T-cell (primary cell): ENCODE measurements at regions not wholly inside any gene's neighbourhood (a gene's known extent, or its start where the extent isn't known, plus 50 kb on each side); places are given as distances from the start of the nearest gene placed in this dataset.

Experiments used
- ATAC-seq, 4 experiments: fragments of 200-7000 bp in 3 of 4; fragments of 150-1000 bp in 1 of 4; cut with Tn5 transposase; replicated peaks in 1 of 4; 1 replicate in 3 of 4; 2 replicates in 1 of 4; pipeline ENCODE4 v1.10.0; 2021; ENCODE audit warnings: moderate library complexity in 3 of 4, mild to moderate bottlenecking in 2 of 4, moderate number of reproducible peaks in 1 of 4
- CTCF ChIA-PET, 2 donors: fragments of 300-600 bp; sonication (Branson Sonifier 250); formaldehyde crosslinking; loops; one replicate each; lab custom pipeline; 2022; ENCODE audit warnings: antibody characterized with exemption in 2 of 2; lab: Charles Lee
- POLR2A ChIA-PET, 2 donors: fragments of 300-600 bp; sonication (Branson Sonifier 250); formaldehyde crosslinking; loops; one replicate each; lab custom pipeline; 2022; ENCODE audit warnings: antibody characterized with exemption in 2 of 2; lab: Charles Lee
- DNase-seq, 35 experiments: peaks; one replicate each; pipeline versions ENCODE4 v3.0.0 to v3.0.0-alpha.2; 2013 to 2023
- H3K27ac ChIP-seq: one replicate; pipeline ENCODE4 v1.5.1; 2013; ENCODE audit warnings: low read length
- H3K27me3 ChIP-seq, 2 experiments: replicated peaks in 1 of 2; 1 replicate in 1 of 2; 2 replicates in 1 of 2; pipeline versions ENCODE4 v1.6.1 to v1.7.0; 2013; ENCODE audit warnings: low read length in 1 of 2, mixed read lengths in 1 of 2; ENCODE audit not compliant: control insufficient read depth in 2 of 2, insufficient read depth in 2 of 2; ENCODE audit errors: extremely low read depth in 1 of 2
- H3K36me3 ChIP-seq, 2 donors: 1 replicate in 1 of 2; 2 replicates in 1 of 2; pipeline versions ENCODE4 v1.6.1 to v1.7.0; 2013; ENCODE audit warnings: low read length in 1 of 2; ENCODE audit not compliant: control insufficient read depth in 2 of 2, insufficient read depth in 1 of 2; ENCODE audit errors: extremely low read depth in 1 of 2
- H3K4me1 ChIP-seq, 2 experiments: 1 replicate in 1 of 2; 2 replicates in 1 of 2; pipeline versions ENCODE4 v1.6.1 to v1.7.0; 2013; ENCODE audit warnings: low read length in 2 of 2, mixed read lengths in 1 of 2; ENCODE audit not compliant: insufficient read depth in 2 of 2, control insufficient read depth in 1 of 2; ENCODE audit errors: extremely low read depth in 1 of 2
- H3K4me3 ChIP-seq, 2 donors: 1 replicate in 1 of 2; 2 replicates in 1 of 2; pipeline versions ENCODE4 v1.5.1 to v1.7.0; 2013; ENCODE audit warnings: mild to moderate bottlenecking in 2 of 2, low read length in 1 of 2, moderate library complexity in 1 of 2; ENCODE audit not compliant: control insufficient read depth in 1 of 2; ENCODE audit errors: extremely low read depth in 1 of 2
- H3K9me3 ChIP-seq: 2 replicates; pipeline ENCODE4 v1.7.0; 2013
- H3K27ac Mint-ChIP-seq, 2 donors: one replicate each; pipeline ENCODE4 v1.8.0; 2020 to 2021; ENCODE audit warnings: mild to moderate bottlenecking in 2 of 2, mixed read lengths in 2 of 2
- H3K27me3 Mint-ChIP-seq, 2 donors: one replicate each; pipeline ENCODE4 v1.8.0; 2021 to 2022; ENCODE audit warnings: mixed read lengths in 2 of 2
- H3K36me3 Mint-ChIP-seq: one replicate; pipeline ENCODE4 v1.8.0; 2021; ENCODE audit warnings: mixed read lengths
- H3K4me1 Mint-ChIP-seq, 3 donors: one replicate each; pipeline ENCODE4 v1.8.0; 2020 to 2022; ENCODE audit warnings: mixed read lengths in 3 of 3, mild to moderate bottlenecking in 1 of 3
- H3K4me3 Mint-ChIP-seq, 3 donors: one replicate each; pipeline ENCODE4 v1.8.0; 2020 to 2022; ENCODE audit warnings: mild to moderate bottlenecking in 3 of 3, mixed read lengths in 3 of 3, moderate library complexity in 3 of 3
- H3K9me3 Mint-ChIP-seq, 3 donors: one replicate each; pipeline ENCODE4 v1.8.0; 2020 to 2022; ENCODE audit warnings: mixed read lengths in 3 of 3
- WGBS: methylation state at CpG from one replicate; pipeline ENCODE4 v1.1.5; 2013; ENCODE audit warnings: missing lambda C conversion rate; ENCODE audit not compliant: insufficient coverage; 5-methylcytosine and 5-hydroxymethylcytosine counted together

GRCh38 chr5:85010014-85010562 is 625.4 kb upstream of the EDIL3 start:
- ChIA-PET CTCF (no interaction called here), POLR2A (no interaction called here)

GRCh38 chr5:85017261-85017660 is 632.6 kb upstream of the EDIL3 start:
- no peaks in the 10 kb centered on the region for H3K36me3 Mint-ChIP-seq
- no peaks in the 10 kb centered on the region for H3K27me3 Mint-ChIP-seq
- H3K27ac Mint-ChIP-seq: no peak overlapping the region
- Histone ChIP-seq H3K4me3 (no peak overlapping the region), H3K36me3 (no peaks in the 10 kb centered on the region), H3K27me3 (no peaks in the 10 kb centered on the region), H3K27ac (no peak overlapping the region), H3K9me3 (no peaks in the 10 kb centered on the region), H3K4me1 (no peaks in the 10 kb centered on the region)
- ChIA-PET POLR2A (no interaction called here), CTCF (no interaction called here)
- H3K4me1 Mint-ChIP-seq: no peaks in the 10 kb centered on the region
- H3K4me3 Mint-ChIP-seq: no peak overlapping the region
- DNase-seq (no peak), ATAC-seq (no peak)
- H3K9me3 Mint-ChIP-seq: peaks cover 0 to 27% (median 22%) of the 10 kb centered on the region in 3 donors
- no CpG with 5 or more reads among the region's 2 CpGs for WGBS

More at GRCh38 chr5:85010014-85010562, 625.4 kb upstream of the EDIL3 start:
- no peak overlapping the region for H3K27ac ChIP-seq
- H3K36me3 Mint-ChIP-seq: no peaks in the 10 kb centered on the region
- no CpG with 5 or more reads among the region's 4 CpGs for WGBS
- no peaks in the 10 kb centered on the region for H3K27me3 Mint-ChIP-seq
- ATAC-seq: no peak
- H3K4me3 ChIP-seq: no peak overlapping the region
- H3K27ac Mint-ChIP-seq: no peak overlapping the region
- H3K4me3 Mint-ChIP-seq: no peak overlapping the region
- no peaks in the 10 kb centered on the region for H3K36me3 ChIP-seq
- DNase-seq: no peak
- H3K4me1 ChIP-seq: no peaks in the 10 kb centered on the region
- peaks cover 7 to 11% (median 10%) of the 10 kb centered on the region in 3 donors for H3K9me3 Mint-ChIP-seq
- H3K9me3 ChIP-seq: no peaks in the 10 kb centered on the region
- H3K4me1 Mint-ChIP-seq: no peaks in the 10 kb centered on the region
- no peaks in the 10 kb centered on the region for H3K27me3 ChIP-seq

- Mint-ChIP-seq H3K4me1 (no peaks in the 10 kb centered on the region), H3K36me3 (no peaks in the 10 kb centered on the region), H3K9me3 (peaks cover 7 to 8% (median 7%) of the 10 kb centered on the region in 3 donors), H3K27ac (no peak overlapping the region), H3K27me3 (no peaks in the 10 kb centered on the region), H3K4me3 (no peak overlapping the region)
- CTCF ChIA-PET: no interaction called here
- no peaks in the 10 kb centered on the region for H3K9me3 ChIP-seq
- ATAC-seq (no peak), DNase-seq (no peak)
- POLR2A ChIA-PET: no interaction called here
- no peaks in the 10 kb centered on the region for H3K27me3 ChIP-seq
- H3K4me3 ChIP-seq: no peak overlapping the region
- no peaks in the 10 kb centered on the region for H3K4me1 ChIP-seq
- H3K36me3 ChIP-seq: no peaks in the 10 kb centered on the region
- no peak overlapping the region for H3K27ac ChIP-seq
Observed at GRCh38 chr5:85030316-85031084, 645.8 kb upstream of the EDIL3 start.

- no peak overlapping the region for H3K4me3 Mint-ChIP-seq
- H3K36me3 Mint-ChIP-seq: no peaks in the 10 kb centered on the region
- H3K9me3 Mint-ChIP-seq: peaks cover 0 to 10% (median 1%) of the 10 kb centered on the region in 3 donors
- H3K27ac Mint-ChIP-seq: no peak overlapping the region
- Histone ChIP-seq H3K4me1 (no peaks in the 10 kb centered on the region), H3K9me3 (no peaks in the 10 kb centered on the region), H3K27ac (no peak overlapping the region), H3K27me3 (no peaks in the 10 kb centered on the region), H3K36me3 (no peaks in the 10 kb centered on the region), H3K4me3 (no peak overlapping the region)
- ATAC-seq: no peak
- ChIA-PET POLR2A (no interaction called here), CTCF (no interaction called here)
- H3K4me1 Mint-ChIP-seq: no peaks in the 10 kb centered on the region
- no CpG with 5 or more reads among the region's 1 CpG for WGBS
- H3K27me3 Mint-ChIP-seq: no peaks in the 10 kb centered on the region
- DNase-seq: no peak
Observed at GRCh38 chr5:85049020-85049419, 664.3 kb upstream of the EDIL3 start.

GRCh38 chr5:85052826-85053225 is 668.1 kb upstream of the EDIL3 start:
- Histone ChIP-seq H3K27ac (no peak overlapping the region), H3K4me3 (no peak overlapping the region), H3K9me3 (no peaks in the 10 kb centered on the region), H3K27me3 (no peaks in the 10 kb centered on the region), H3K36me3 (no peaks in the 10 kb centered on the region), H3K4me1 (no peaks in the 10 kb centered on the region)
- H3K36me3 Mint-ChIP-seq: no peaks in the 10 kb centered on the region
- no peaks in the 10 kb centered on the region for H3K4me1 Mint-ChIP-seq
- H3K4me3 Mint-ChIP-seq: no peak overlapping the region
- peaks cover 2 to 9% (median 4%) of the 10 kb centered on the region in 3 donors for H3K9me3 Mint-ChIP-seq
- WGBS: 100% methylated on average over 1 of the region's 3 CpGs
- ChIA-PET CTCF (no interaction called here), POLR2A (no interaction called here)
- no peak overlapping the region for H3K27ac Mint-ChIP-seq
- ATAC-seq: no peak
- no peak for DNase-seq
- no peaks in the 10 kb centered on the region for H3K27me3 Mint-ChIP-seq

- H3K4me1 ChIP-seq: no peaks in the 10 kb centered on the region
- Mint-ChIP-seq H3K36me3 (no peaks in the 10 kb centered on the region), H3K4me3 (no peak overlapping the region), H3K4me1 (no peaks in the 10 kb centered on the region), H3K27ac (no peak overlapping the region), H3K9me3 (peaks cover 0 to 9% (median 3%) of the 10 kb centered on the region in 3 donors), H3K27me3 (no peaks in the 10 kb centered on the region)
- no peak overlapping the region for H3K27ac ChIP-seq
- no peaks in the 10 kb centered on the region for H3K36me3 ChIP-seq
- no peak overlapping the region for H3K4me3 ChIP-seq
- WGBS: 90% methylated on average over 6 of the region's 8 CpGs
- DNase-seq: no peak
- no peaks in the 10 kb centered on the region for H3K27me3 ChIP-seq
- ChIA-PET CTCF (no interaction called here), POLR2A (no interaction called here)
- no peaks in the 10 kb centered on the region for H3K9me3 ChIP-seq
- ATAC-seq: no peak
Observed at GRCh38 chr5:85069659-85070640, 685.3 kb upstream of the EDIL3 start.
